GM12878 (cell line): ENCODE measurements at regions not wholly inside any gene's neighbourhood (a gene's known extent, or its start where the extent isn't known, plus 50 kb on each side); places are given as distances from the start of the nearest gene placed in this dataset.
A peak's percentile ranks its signal among the peaks of the same experiment; 100 is the strongest.

Experiments
- ATAC-seq: fragments of 200-7000 bp; cut with Tn5 transposase; 3 replicates; pipeline ENCODE4 v1.9.1; 2020; ENCODE audit warnings: mild to moderate bottlenecking, moderate library complexity
- BruUV-seq: library from RNA; stranded (reverse); fragments of 400-500 nt; replicated peaks from 2 replicates; lab custom pipeline; 2021; lab: Mats Ljungman, UMichigan
- CTCF ChIA-PET: fragments of 300-600 bp; sonication (Branson Sonifier 250); formaldehyde crosslinking; extraction: SDS; loops from one replicate; lab custom pipeline; 2021; ENCODE audit warnings: inconsistent platforms; lab: Yijun Ruan, JAX
- POLR2A ChIA-PET: fragments of 350-600 bp; formaldehyde crosslinking; extraction: SDS; loops from one replicate; lab custom pipeline; 2021; ENCODE audit warnings: inconsistent platforms; lab: Charles Lee
- RAD21 ChIA-PET: fragments of 300-600 bp; sonication (Branson Sonifier 250); formaldehyde crosslinking; loops from one replicate; lab custom pipeline; 2023; ENCODE audit warnings: antibody characterized with exemption; ENCODE audit not compliant: unreplicated experiment; lab: Charles Lee
- SMC1A ChIA-PET: fragments of 300-600 bp; sonication (Branson Sonifier 250); formaldehyde crosslinking; loops from one replicate; lab custom pipeline; 2023; ENCODE audit not compliant: unreplicated experiment, uncharacterized antibody; lab: Charles Lee
- DNase-seq: peaks from one replicate; pipeline ENCODE4 v3.0.0-alpha.2; 2011; ENCODE audit warnings: low read depth, low spot score
- FAIRE-seq: peaks from 3 replicates; lab custom pipeline; 2011; peaks lifted over from hg19 to GRCh38; lab: Jason Lieb, UNC
- H2AFZ ChIP-seq: 2 replicates; pipeline ENCODE4 v1.6.0; 2011; ENCODE audit warnings: low read depth, low read length, control low read depth; ENCODE audit not compliant: control insufficient read depth
- H3K27ac ChIP-seq: 2 replicates; pipeline ENCODE4 v1.5.1; 2011; ENCODE audit warnings: control low read depth; ENCODE audit not compliant: control insufficient read depth, insufficient read depth
- H3K27me3 ChIP-seq, 2 experiments: replicated peaks in 1 of 2; 2 replicates each; pipeline versions ENCODE4 v1.6.0 to v1.6.1; 2011; ENCODE audit warnings: low read length in 1 of 2; ENCODE audit not compliant: control insufficient read depth in 2 of 2, insufficient read depth in 2 of 2
- H3K36me3 ChIP-seq, 2 experiments: 2 replicates each; pipeline ENCODE4 v1.5.1; 2011; ENCODE audit warnings: low read length in 1 of 2; ENCODE audit not compliant: control insufficient read depth in 2 of 2, insufficient read depth in 2 of 2
- H3K4me1 ChIP-seq: 2 replicates; pipeline ENCODE4 v1.6.1; 2011; ENCODE audit warnings: mild to moderate bottlenecking, low read length, moderate library complexity, mixed read lengths; ENCODE audit not compliant: control insufficient read depth, insufficient read depth
- H3K4me2 ChIP-seq: 2 replicates; pipeline ENCODE4 v1.6.0; 2011; ENCODE audit warnings: control low read depth; ENCODE audit not compliant: control insufficient read depth, insufficient read depth
- H3K4me3 ChIP-seq: fragments of 200-600 bp; sonication (generic); 2 replicates; pipeline ENCODE4 v1.5.1; 2016
- H3K79me2 ChIP-seq: 2 replicates; pipeline ENCODE4 v1.6.0; 2011; ENCODE audit warnings: low read length; ENCODE audit not compliant: control insufficient read depth, insufficient read depth
- H3K9ac ChIP-seq: 2 replicates; pipeline ENCODE4 v1.8.0; 2011; ENCODE audit warnings: low read length, control low read depth, mixed read lengths; ENCODE audit not compliant: control insufficient read depth, insufficient read depth
- H3K9me3 ChIP-seq: replicated peaks from 3 replicates; pipeline ENCODE4 v1.5.1; 2011; ENCODE audit warnings: mild to moderate bottlenecking, low read length; ENCODE audit not compliant: control insufficient read depth, insufficient read depth
- H4K20me1 ChIP-seq: 2 replicates; pipeline ENCODE4 v1.6.0; 2011; ENCODE audit not compliant: control insufficient read depth, insufficient read depth
- FOXK2 ChIP-seq: fragments of 450-650 bp; IDR thresholded peaks from 2 replicates; pipeline ENCODE4 v1.6.1; 2017; ENCODE audit warnings: mild to moderate bottlenecking, moderate library complexity
- LARP7 ChIP-seq: fragments of 450-650 bp; IDR thresholded peaks from 2 replicates; pipeline ENCODE4 v1.6.1; 2017; ENCODE audit warnings: mild to moderate bottlenecking
- ZNF384 ChIP-seq: IDR thresholded peaks from 2 replicates; pipeline ENCODE4 v1.6.1; 2012; ENCODE audit warnings: low read depth, mild to moderate bottlenecking, low read length, improper control_type of control experiment, borderline replicate concordance
- WGBS: methylation state at CpG from one replicate; pipeline ENCODE4 v1.1.6; 2016; ENCODE audit warnings: low lambda C conversion rate; ENCODE audit not compliant: insufficient replicate concordance, insufficient coverage; ENCODE audit errors: missing lambda C conversion rate; 5-methylcytosine and 5-hydroxymethylcytosine counted together
- in situ Hi-C: fragments of 300-500 bp; cut with MboI; formaldehyde crosslinking; loops from 9 replicates; pipeline ENCODE4 v1.14.3; 2018; ENCODE audit warnings: mixed read lengths
- intact Hi-C: fragments of 100-400 bp; cut with micrococcal nuclease; formaldehyde crosslinking; loops from one replicate; pipeline ENCODE4 v1.14.2; 2022; ENCODE audit not compliant: unreplicated experiment
- TF ChIP-seq, protein P1 (sequence below): IDR thresholded peaks from 2 replicates; pipeline ENCODE4 v1.6.1; 2011; ENCODE audit warnings: low read depth, low read length, improper control_type of control experiment, borderline replicate concordance

DNA sequence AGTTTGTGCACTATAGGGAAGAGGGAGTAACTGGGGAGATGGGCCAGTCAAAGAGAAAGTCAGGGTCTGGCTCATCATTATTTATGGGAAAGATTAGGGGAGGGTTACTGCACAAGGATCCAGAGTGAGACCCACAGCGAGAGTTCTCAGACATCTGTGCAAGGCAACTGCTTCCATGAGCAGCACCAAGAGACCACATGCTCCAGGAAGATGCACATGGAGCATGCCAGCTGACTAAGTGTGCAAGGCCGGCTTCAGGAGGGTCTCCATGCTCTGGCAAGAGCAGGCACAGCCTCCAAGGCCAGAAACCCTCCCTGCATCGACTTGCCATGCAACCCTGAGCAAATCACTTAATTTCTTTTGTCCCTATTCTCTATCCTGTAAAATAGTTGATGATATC lies 616.9 kb downstream of the CSNK1G3 start:
- CTCF ChIA-PET: interaction anchor here (1.0 kb wide), 1 partner anchor 20 kb away, joined by 3 read pairs; no protein-coding TSS in a partner anchor
- WGBS: 2% methylated on average over 3 of the region's 3 CpGs
- intact Hi-C loops: no loop called here
- H3K27me3 ChIP-seq: no peaks in the 10 kb centered on the region
- H2AFZ ChIP-seq: no peak overlapping the region
- H3K27ac ChIP-seq: no peak overlapping the region
- no peak overlapping the region for H3K4me3 ChIP-seq
- no peak overlapping the region for H3K9ac ChIP-seq
- no peak for TF ChIP-seq LARP7
- TF ChIP-seq FOXK2: no peak
- TF ChIP-seq, all 136 proteins: peak for 0
- no peaks in the 10 kb centered on the region for H3K36me3 ChIP-seq
- H3K4me1 ChIP-seq: no peaks in the 10 kb centered on the region
- ChIA-PET POLR2A (no interaction called here), SMC1A (interaction anchor here (1.1 kb wide), 1 partner anchor 12 kb away, joined by 4 read pairs; no protein-coding TSS in a partner anchor), RAD21 (no interaction called here)
- H3K4me2 ChIP-seq: no peak overlapping the region
- H4K20me1 ChIP-seq: no peaks in the 10 kb centered on the region
- DNase-seq (no peak), FAIRE-seq (no peak), ATAC-seq (no peak)
- no peaks in the 10 kb centered on the region for H3K9me3 ChIP-seq
- H3K79me2 ChIP-seq: no peaks in the 10 kb centered on the region
- no TSS peak for BruUV-seq
- in situ Hi-C loops: no loop called here

DNA sequence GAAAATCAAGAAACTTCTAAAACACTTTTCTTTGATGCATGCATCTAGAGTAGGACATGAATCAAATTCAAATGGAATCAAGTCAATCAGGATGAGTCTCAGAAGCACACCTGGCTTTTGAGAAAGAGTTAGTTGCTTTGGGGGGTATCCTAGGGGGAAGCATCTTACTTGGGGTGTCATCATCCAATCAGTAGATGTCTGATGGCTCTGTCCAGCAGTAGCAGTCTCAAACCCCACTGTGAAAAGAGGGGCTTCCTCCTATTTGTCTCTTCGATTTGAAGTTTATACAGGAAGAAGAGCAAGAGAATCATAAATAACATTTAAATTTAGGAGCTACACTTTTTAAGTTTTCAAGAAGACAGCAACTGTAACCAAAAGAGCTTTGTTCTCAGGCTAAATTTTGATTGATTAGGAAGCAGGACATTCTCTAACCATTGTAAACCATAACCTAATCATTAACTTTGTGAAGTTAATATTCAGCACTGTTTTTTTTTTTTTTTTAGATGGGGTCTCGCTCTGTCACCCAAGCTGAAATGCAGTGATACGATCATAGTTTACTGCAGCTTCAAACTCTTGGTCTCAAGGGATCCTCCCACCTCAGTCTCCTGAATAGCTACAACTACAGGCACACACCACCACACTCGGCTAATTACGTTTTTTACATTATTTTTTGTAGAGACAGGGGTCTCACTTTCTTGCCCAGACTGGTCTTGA lies 614.7 kb downstream of the CSNK1G3 start:
- Histone ChIP-seq H3K36me3 (no peaks in the 10 kb centered on the region), H3K9me3 (no peaks in the 10 kb centered on the region), H4K20me1 (no peaks in the 10 kb centered on the region), H3K4me3 (no peak overlapping the region), H3K9ac (no peak overlapping the region), H3K27me3 (no peaks in the 10 kb centered on the region), H3K79me2 (no peaks in the 10 kb centered on the region), H2AFZ (no peak overlapping the region), H3K4me2 (no peak overlapping the region), H3K4me1 (no peaks in the 10 kb centered on the region), H3K27ac (no peak overlapping the region)
- BruUV-seq: no TSS peak
- DNase-seq (no peak), FAIRE-seq (no peak), ATAC-seq (peak; percentile 54)
- intact Hi-C loops (no loop called here), in situ Hi-C loops (no loop called here)
- TF ChIP-seq, protein P1, sequence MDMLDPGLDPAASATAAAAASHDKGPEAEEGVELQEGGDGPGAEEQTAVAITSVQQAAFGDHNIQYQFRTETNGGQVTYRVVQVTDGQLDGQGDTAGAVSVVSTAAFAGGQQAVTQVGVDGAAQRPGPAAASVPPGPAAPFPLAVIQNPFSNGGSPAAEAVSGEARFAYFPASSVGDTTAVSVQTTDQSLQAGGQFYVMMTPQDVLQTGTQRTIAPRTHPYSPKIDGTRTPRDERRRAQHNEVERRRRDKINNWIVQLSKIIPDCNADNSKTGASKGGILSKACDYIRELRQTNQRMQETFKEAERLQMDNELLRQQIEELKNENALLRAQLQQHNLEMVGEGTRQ: no peak
- peak; percentile 45; the same call in 1 of the 2 replicates for TF ChIP-seq ZNF384
- RAD21 ChIA-PET: no interaction called here
- CTCF ChIA-PET: interaction anchor here (0.6 to 0.9 kb wide), 2 partner anchors 94 to 96 kb away, joined by 3 read pairs; no protein-coding TSS in a partner anchor
- POLR2A ChIA-PET: no interaction called here
- WGBS: 0% methylated on average over 5 of the region's 5 CpGs
- SMC1A ChIA-PET: interaction anchor here (0.6 to 1.4 kb wide), 2 partner anchors 108 to 1446 kb away, joined by 3 read pairs; no protein-coding TSS in a partner anchor
